PC-3 (cell line): ENCODE measurements at regions not wholly inside any gene's neighbourhood (a gene's known extent, or its start where the extent isn't known, plus 50 kb on each side); places are given as distances from the start of the nearest gene placed in this dataset.

Experiments
- EZH2 ChIP-seq: fragments of 300-600 bp; sonication (generic); IDR thresholded peaks from one replicate; pipeline ENCODE4 v1.6.1; 2017; ENCODE audit warnings: antibody characterized with exemption, mild to moderate bottlenecking, low read length; ENCODE audit not compliant: unreplicated experiment
- TF ChIP-seq, protein P1 (sequence below): fragments of 300-600 bp; sonication (generic); conservative IDR thresholded peaks from 2 replicates; pipeline ENCODE4 v1.5.1; 2017; ENCODE audit warnings: antibody characterized with exemption, low read depth, mild to moderate bottlenecking, low read length

DNA sequence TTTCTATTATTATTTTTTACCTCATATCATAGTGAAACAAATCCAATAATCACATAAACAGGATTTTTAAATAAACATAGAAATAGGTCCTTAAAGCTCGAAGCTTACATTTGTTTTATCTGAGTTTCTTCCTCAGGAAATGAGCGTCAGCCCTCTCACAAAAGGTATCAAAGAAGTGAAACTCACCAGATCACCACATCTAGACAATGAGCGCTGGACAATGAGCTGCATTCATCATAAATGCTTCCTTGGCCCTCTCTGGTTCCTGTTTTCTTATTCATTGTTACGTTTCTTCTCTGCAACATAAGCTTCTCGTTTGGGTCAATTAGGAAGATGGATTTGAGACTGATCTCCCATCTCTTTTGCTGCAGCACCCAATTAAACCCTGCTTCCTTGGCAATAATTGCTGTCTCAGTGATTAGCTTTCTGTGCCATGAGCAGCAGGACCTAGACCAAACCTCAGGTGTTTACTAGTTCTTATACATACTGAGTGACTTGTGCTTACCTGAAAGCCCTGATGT, 649.9 kb upstream of the LUZP2 start:
- TF ChIP-seq EZH2 = no peak
- TF ChIP-seq, protein P1, sequence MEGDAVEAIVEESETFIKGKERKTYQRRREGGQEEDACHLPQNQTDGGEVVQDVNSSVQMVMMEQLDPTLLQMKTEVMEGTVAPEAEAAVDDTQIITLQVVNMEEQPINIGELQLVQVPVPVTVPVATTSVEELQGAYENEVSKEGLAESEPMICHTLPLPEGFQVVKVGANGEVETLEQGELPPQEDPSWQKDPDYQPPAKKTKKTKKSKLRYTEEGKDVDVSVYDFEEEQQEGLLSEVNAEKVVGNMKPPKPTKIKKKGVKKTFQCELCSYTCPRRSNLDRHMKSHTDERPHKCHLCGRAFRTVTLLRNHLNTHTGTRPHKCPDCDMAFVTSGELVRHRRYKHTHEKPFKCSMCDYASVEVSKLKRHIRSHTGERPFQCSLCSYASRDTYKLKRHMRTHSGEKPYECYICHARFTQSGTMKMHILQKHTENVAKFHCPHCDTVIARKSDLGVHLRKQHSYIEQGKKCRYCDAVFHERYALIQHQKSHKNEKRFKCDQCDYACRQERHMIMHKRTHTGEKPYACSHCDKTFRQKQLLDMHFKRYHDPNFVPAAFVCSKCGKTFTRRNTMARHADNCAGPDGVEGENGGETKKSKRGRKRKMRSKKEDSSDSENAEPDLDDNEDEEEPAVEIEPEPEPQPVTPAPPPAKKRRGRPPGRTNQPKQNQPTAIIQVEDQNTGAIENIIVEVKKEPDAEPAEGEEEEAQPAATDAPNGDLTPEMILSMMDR = no peak
